ENCODE measurements at regions not wholly inside any gene's neighbourhood (a gene's known extent, or its start where the extent isn't known, plus 50 kb on each side); places are given as distances from the start of the nearest gene placed in this dataset.

DNA sequence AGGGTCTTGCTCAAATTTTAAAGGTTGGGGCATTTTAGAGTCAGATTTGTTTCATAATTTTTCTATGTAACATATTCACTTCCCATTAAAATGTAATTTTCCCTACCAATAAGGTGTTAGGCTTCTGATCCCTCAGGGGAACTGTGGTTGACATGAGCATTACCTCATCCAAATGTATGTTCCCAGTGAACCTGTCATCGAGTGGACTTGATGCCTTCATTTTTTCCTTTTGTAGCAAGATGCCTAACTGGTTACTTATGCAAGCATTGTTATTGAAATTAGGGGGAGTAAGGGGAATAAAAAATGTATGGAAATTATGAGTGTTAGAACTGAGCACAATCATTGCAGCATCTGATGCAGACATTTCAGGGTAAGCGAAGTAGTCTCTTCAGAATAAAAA lies 360.5 kb downstream of the BCKDHB start:
- TF ChIP-seq TAF1 (IDR thresholded peaks at IDR 0.05; ENCODE audit: borderline replicate concordance, low read depth, low read length), result no peak
- TF ChIP-seq POLR2AphosphoS5 (IDR thresholded peaks at IDR 0.05; ENCODE audit: low read depth, low read length), result no peak
